Naive B cell (primary cell): ENCODE measurements at regions not wholly inside any gene's neighbourhood (a gene's known extent, or its start where the extent isn't known, plus 50 kb on each side); places are given as distances from the start of the nearest gene placed in this dataset.

ENCODE experiments used
- ATAC-seq, 2 donors: fragments of 150-1000 bp; cut with Tn5 transposase; 2 replicates each; pipeline ENCODE4 v1.10.0; 2021; ENCODE audit warnings: low read depth in 2 of 2, mild to moderate bottlenecking in 2 of 2, moderate library complexity in 2 of 2
- DNase-seq: peaks from one replicate; pipeline ENCODE4 v3.0.0; 2022
- H3K27ac Mint-ChIP-seq, 6 donors: one replicate each; pipeline ENCODE4 v1.8.0; 2020 to 2022; ENCODE audit warnings: mild to moderate bottlenecking in 6 of 6, mixed read lengths in 6 of 6, moderate library complexity in 5 of 6, inconsistent platforms in 2 of 6
- H3K27me3 Mint-ChIP-seq, 3 donors: one replicate each; pipeline ENCODE4 v1.8.0; 2021 to 2022; ENCODE audit warnings: mixed read lengths in 3 of 3, mild to moderate bottlenecking in 1 of 3
- H3K36me3 Mint-ChIP-seq, 2 donors: one replicate each; pipeline ENCODE4 v1.8.0; 2020 to 2022; ENCODE audit warnings: mixed read lengths in 2 of 2, inconsistent platforms in 1 of 2, mild to moderate bottlenecking in 1 of 2
- H3K4me1 Mint-ChIP-seq, 3 donors: one replicate each; pipeline ENCODE4 v1.8.0; 2020 to 2022; ENCODE audit warnings: mixed read lengths in 3 of 3, inconsistent platforms in 1 of 3, mild to moderate bottlenecking in 1 of 3, moderate library complexity in 1 of 3
- H3K4me3 Mint-ChIP-seq, 8 donors: one replicate each; pipeline ENCODE4 v1.8.0; 2020 to 2022; ENCODE audit warnings: mild to moderate bottlenecking in 8 of 8, mixed read lengths in 8 of 8, moderate library complexity in 8 of 8, inconsistent platforms in 2 of 8
- H3K9me3 Mint-ChIP-seq, 7 donors: one replicate each; pipeline ENCODE4 v1.8.0; 2020 to 2022; ENCODE audit warnings: mixed read lengths in 7 of 7, mild to moderate bottlenecking in 5 of 7, inconsistent platforms in 2 of 7, moderate library complexity in 1 of 7

- Mint-ChIP-seq H3K36me3 (no peaks in the 10 kb centered on the region), H3K27ac (no peak overlapping the region), H3K27me3 (no peaks in the 10 kb centered on the region), H3K4me1 (no peaks in the 10 kb centered on the region), H3K9me3 (peaks cover 0 to 11% (median 4%) of the 10 kb centered on the region in 7 donors), H3K4me3 (no peak overlapping the region)
- ATAC-seq (no peak), DNase-seq (no peak)
Measured at GRCh38 chr5:104298518-104298917, 735.9 kb upstream of the NUDT12 start.

- Mint-ChIP-seq H3K27me3 (no peaks in the 10 kb centered on the region), H3K4me1 (no peaks in the 10 kb centered on the region), H3K9me3 (peaks cover 0 to 12% (median 5%) of the 10 kb centered on the region in 7 donors), H3K27ac (no peak overlapping the region), H3K36me3 (no peaks in the 10 kb centered on the region), H3K4me3 (no peak overlapping the region)
- DNase-seq (no peak), ATAC-seq (no peak)
Measured at GRCh38 chr5:104297076-104297475, 734.5 kb upstream of the NUDT12 start.

- no peak for DNase-seq
- H3K36me3 Mint-ChIP-seq, result no peaks in the 10 kb centered on the region
- no peaks in the 10 kb centered on the region for H3K27me3 Mint-ChIP-seq
Measured at GRCh38 chr5:104295991-104296390, 733.4 kb upstream of the NUDT12 start.

GRCh38 chr5:104283136-104283535 lies 720.5 kb upstream of the NUDT12 start:
- Mint-ChIP-seq H3K4me1 (no peaks in the 10 kb centered on the region), H3K9me3 (peaks cover 0 to 6% (median 0%) of the 10 kb centered on the region in 7 donors), H3K27me3 (no peaks in the 10 kb centered on the region), H3K36me3 (no peaks in the 10 kb centered on the region), H3K4me3 (no peak overlapping the region), H3K27ac (no peak overlapping the region)
- DNase-seq (no peak), ATAC-seq (no peak)

More at GRCh38 chr5:104295991-104296390, 733.4 kb upstream of the NUDT12 start:
- peaks cover 0 to 12% (median 5%) of the 10 kb centered on the region in 7 donors for H3K9me3 Mint-ChIP-seq
- ATAC-seq, result no peak
- no peak overlapping the region for H3K27ac Mint-ChIP-seq
- no peak overlapping the region for H3K4me3 Mint-ChIP-seq
- no peaks in the 10 kb centered on the region for H3K4me1 Mint-ChIP-seq

GRCh38 chr5:104273725-104274124 lies 711.1 kb upstream of the NUDT12 start:
- ATAC-seq (no peak), DNase-seq (no peak)
- Mint-ChIP-seq H3K4me3 (no peak overlapping the region), H3K27ac (no peak overlapping the region), H3K9me3 (no peaks in the 10 kb centered on the region), H3K27me3 (no peaks in the 10 kb centered on the region), H3K4me1 (no peaks in the 10 kb centered on the region), H3K36me3 (no peaks in the 10 kb centered on the region)

GRCh38 chr5:104267320-104268015 lies 704.9 kb upstream of the NUDT12 start:
- no peak overlapping the region for H3K4me3 Mint-ChIP-seq
- H3K27me3 Mint-ChIP-seq, result no peaks in the 10 kb centered on the region
- no peaks in the 10 kb centered on the region for H3K4me1 Mint-ChIP-seq
- no peaks in the 10 kb centered on the region for H3K36me3 Mint-ChIP-seq
- DNase-seq, result no peak
- H3K9me3 Mint-ChIP-seq, result peaks cover 0 to 4% (median 0%) of the 10 kb centered on the region in 7 donors
- H3K27ac Mint-ChIP-seq, result no peak overlapping the region
- no peak for ATAC-seq

- Mint-ChIP-seq H3K36me3 (no peaks in the 10 kb centered on the region), H3K4me3 (no peak overlapping the region), H3K4me1 (no peaks in the 10 kb centered on the region), H3K27ac (no peak overlapping the region), H3K9me3 (peaks cover 0 to 4% (median 0%) of the 10 kb centered on the region in 7 donors), H3K27me3 (no peaks in the 10 kb centered on the region)
- DNase-seq (no peak), ATAC-seq (no peak)
Measured at GRCh38 chr5:104266161-104266560, 703.6 kb upstream of the NUDT12 start.

- no peaks in the 10 kb centered on the region for H3K4me1 Mint-ChIP-seq
- H3K9me3 Mint-ChIP-seq, result peaks cover 0 to 4% (median 0%) of the 10 kb centered on the region in 7 donors
- no peaks in the 10 kb centered on the region for H3K27me3 Mint-ChIP-seq
- H3K27ac Mint-ChIP-seq, result no peak overlapping the region
- ATAC-seq (no peak), DNase-seq (no peak)
- H3K36me3 Mint-ChIP-seq, result no peaks in the 10 kb centered on the region
- no peak overlapping the region for H3K4me3 Mint-ChIP-seq
Measured at GRCh38 chr5:104265531-104266140, 703.0 kb upstream of the NUDT12 start.

GRCh38 chr5:104247260-104247659 lies 684.7 kb upstream of the NUDT12 start:
- H3K4me3 Mint-ChIP-seq, result no peak overlapping the region
- H3K9me3 Mint-ChIP-seq, result peaks cover 0 to 8% (median 1%) of the 10 kb centered on the region in 7 donors
- no peaks in the 10 kb centered on the region for H3K36me3 Mint-ChIP-seq
- no peak for ATAC-seq
- H3K27ac Mint-ChIP-seq, result no peak overlapping the region
- DNase-seq, result no peak
- H3K4me1 Mint-ChIP-seq, result no peaks in the 10 kb centered on the region
- no peaks in the 10 kb centered on the region for H3K27me3 Mint-ChIP-seq

- ATAC-seq (no peak), DNase-seq (no peak)
- Mint-ChIP-seq H3K27ac (no peak overlapping the region), H3K4me3 (no peak overlapping the region), H3K4me1 (no peaks in the 10 kb centered on the region), H3K9me3 (no peaks in the 10 kb centered on the region), H3K27me3 (no peaks in the 10 kb centered on the region), H3K36me3 (no peaks in the 10 kb centered on the region)
Measured at GRCh38 chr5:104241046-104241445, 678.5 kb upstream of the NUDT12 start.

- Mint-ChIP-seq H3K4me1 (no peaks in the 10 kb centered on the region), H3K4me3 (no peak overlapping the region), H3K36me3 (no peaks in the 10 kb centered on the region), H3K27me3 (no peaks in the 10 kb centered on the region), H3K27ac (no peak overlapping the region), H3K9me3 (no peaks in the 10 kb centered on the region)
- ATAC-seq (no peak), DNase-seq (no peak)
Measured at GRCh38 chr5:104237586-104237985, 675.0 kb upstream of the NUDT12 start.

- Mint-ChIP-seq H3K9me3 (no peaks in the 10 kb centered on the region), H3K4me1 (no peaks in the 10 kb centered on the region), H3K27ac (no peak overlapping the region), H3K36me3 (no peaks in the 10 kb centered on the region), H3K4me3 (no peak overlapping the region), H3K27me3 (no peaks in the 10 kb centered on the region)
- DNase-seq (no peak), ATAC-seq (no peak)
Measured at GRCh38 chr5:104223885-104224773, 661.5 kb upstream of the NUDT12 start.

GRCh38 chr5:104218200-104218599 lies 655.6 kb upstream of the NUDT12 start:
- Mint-ChIP-seq H3K27me3 (no peaks in the 10 kb centered on the region), H3K4me1 (no peaks in the 10 kb centered on the region), H3K27ac (no peak overlapping the region), H3K9me3 (no peaks in the 10 kb centered on the region), H3K36me3 (no peaks in the 10 kb centered on the region), H3K4me3 (no peak overlapping the region)
- ATAC-seq (no peak), DNase-seq (no peak)

- DNase-seq, result no peak
- ATAC-seq, result no peak
- Mint-ChIP-seq H3K27me3 (no peaks in the 10 kb centered on the region), H3K27ac (no peak overlapping the region), H3K9me3 (peaks cover 0 to 2% (median 0%) of the 10 kb centered on the region in 7 donors), H3K36me3 (no peaks in the 10 kb centered on the region), H3K4me3 (no peak overlapping the region), H3K4me1 (no peaks in the 10 kb centered on the region)
Measured at GRCh38 chr5:104213216-104213615, 650.6 kb upstream of the NUDT12 start.
